CD14-positive monocyte (primary cell): ENCODE measurements at regions not wholly inside any gene's neighbourhood (a gene's known extent, or its start where the extent isn't known, plus 50 kb on each side); places are given as distances from the start of the nearest gene placed in this dataset.

ENCODE experiments used
- DNase-seq, 3 donors: peaks; one replicate each; pipeline ENCODE4 v3.0.0-alpha.2; 2011 to 2022
- H2AFZ ChIP-seq: 2 replicates; pipeline ENCODE4 v1.6.0; 2012; ENCODE audit warnings: mild to moderate bottlenecking, low read depth, low read length, inconsistent platforms; ENCODE audit not compliant: insufficient read depth, poor library complexity, severe bottlenecking
- H3K27ac ChIP-seq, 2 donors: 1 replicate in 1 of 2; 2 replicates in 1 of 2; pipeline ENCODE4 v1.5.1; 2012 to 2013; ENCODE audit warnings: low read length in 2 of 2, control low read depth in 1 of 2, inconsistent platforms in 1 of 2, low read depth in 1 of 2, mild to moderate bottlenecking in 1 of 2
- H3K27me3 ChIP-seq, 2 donors: one replicate each; pipeline versions ENCODE4 v1.6.0 to v1.6.1; 2011 to 2013; ENCODE audit warnings: low read length in 2 of 2; ENCODE audit not compliant: control insufficient read depth in 2 of 2, insufficient read depth in 2 of 2
- H3K36me3 ChIP-seq, 2 donors: replicated peaks in 1 of 2; 1 replicate in 1 of 2; 2 replicates in 1 of 2; pipeline versions ENCODE4 v1.5.1 to v1.6.1; 2012 to 2013; ENCODE audit warnings: low read length in 2 of 2, control low read depth in 1 of 2, inconsistent platforms in 1 of 2, mild to moderate bottlenecking in 1 of 2; ENCODE audit not compliant: insufficient read depth in 2 of 2, control insufficient read depth in 1 of 2
- H3K4me1 ChIP-seq, 2 donors: 1 replicate in 1 of 2; 2 replicates in 1 of 2; pipeline versions ENCODE4 v1.5.1 to v1.6.1; 2012 to 2013; ENCODE audit warnings: low read length in 2 of 2, control low read depth in 1 of 2, inconsistent platforms in 1 of 2, mild to moderate bottlenecking in 1 of 2, moderate library complexity in 1 of 2; ENCODE audit not compliant: insufficient read depth in 2 of 2, control insufficient read depth in 1 of 2
- H3K4me2 ChIP-seq: replicated peaks from 2 replicates; pipeline ENCODE3; 2012; ENCODE audit warnings: low read length, moderate library complexity, mild to moderate bottlenecking; ENCODE audit not compliant: poor library complexity, severe bottlenecking; ENCODE audit errors: extremely low read depth
- H3K4me3 ChIP-seq, 3 experiments: fragments of 200-600 bp in 1 of 3; sonication (generic) in 1 of 3; replicated peaks in 1 of 3; 1 replicate in 2 of 3; 2 replicates in 1 of 3; pipeline ENCODE4 v1.5.1; 2011 to 2013; ENCODE audit warnings: low read length in 3 of 3, mild to moderate bottlenecking in 3 of 3, control low read depth in 2 of 3, low read depth in 2 of 3, inconsistent platforms in 1 of 3, moderate library complexity in 1 of 3
- H3K79me2 ChIP-seq: 2 replicates; pipeline ENCODE4 v1.6.0; 2012; ENCODE audit warnings: mild to moderate bottlenecking, control low read depth, inconsistent platforms, low read length, moderate library complexity; ENCODE audit not compliant: insufficient read depth
- H3K9ac ChIP-seq: 2 replicates; pipeline ENCODE4 v1.6.0; 2017; ENCODE audit warnings: low read length, mild to moderate bottlenecking; ENCODE audit not compliant: insufficient read depth, poor library complexity, severe bottlenecking
- H3K9me3 ChIP-seq, 2 donors: replicated peaks in 1 of 2; 1 replicate in 1 of 2; 2 replicates in 1 of 2; pipeline versions ENCODE4 v1.5.1 to v1.6.1; 2012 to 2013; ENCODE audit warnings: low read length in 2 of 2, control low read depth in 1 of 2; ENCODE audit not compliant: control insufficient read depth in 1 of 2, insufficient read depth in 1 of 2
- H4K20me1 ChIP-seq: 2 replicates; pipeline ENCODE4 v1.6.0; 2012; ENCODE audit warnings: mild to moderate bottlenecking, low read length, control low read depth, moderate library complexity; ENCODE audit not compliant: insufficient read depth
- H3K27ac Mint-ChIP-seq, 7 donors: one replicate each; pipeline ENCODE4 v1.8.0; 2020; ENCODE audit warnings: mild to moderate bottlenecking in 7 of 7, mixed read lengths in 7 of 7, moderate library complexity in 6 of 7, inconsistent platforms in 2 of 7
- H3K27me3 Mint-ChIP-seq, 3 donors: one replicate each; pipeline ENCODE4 v1.8.0; 2021 to 2022; ENCODE audit warnings: low read depth in 3 of 3, mild to moderate bottlenecking in 3 of 3, mixed read lengths in 3 of 3, moderate library complexity in 3 of 3, inconsistent platforms in 1 of 3
- H3K36me3 Mint-ChIP-seq, 2 donors: one replicate each; pipeline ENCODE4 v1.8.0; 2020; ENCODE audit warnings: mixed read lengths in 2 of 2, inconsistent platforms in 1 of 2, mild to moderate bottlenecking in 1 of 2
- H3K4me1 Mint-ChIP-seq: one replicate; pipeline ENCODE4 v1.8.0; 2020; ENCODE audit warnings: mild to moderate bottlenecking, mixed read lengths
- H3K4me3 Mint-ChIP-seq, 2 donors: one replicate each; pipeline ENCODE4 v1.8.0; 2020; ENCODE audit warnings: mild to moderate bottlenecking in 2 of 2, mixed read lengths in 2 of 2, moderate library complexity in 1 of 2
- H3K9me3 Mint-ChIP-seq, 7 donors: one replicate each; pipeline ENCODE4 v1.8.0; 2020 to 2022; ENCODE audit warnings: mixed read lengths in 7 of 7, mild to moderate bottlenecking in 6 of 7, moderate library complexity in 6 of 7, inconsistent platforms in 2 of 7
- CTCF ChIP-seq: fragments of 200-600 bp; IDR thresholded peaks from one replicate; pipeline ENCODE4 v1.8.0; 2022; ENCODE audit warnings: antibody characterized with exemption, mild to moderate bottlenecking
- WGBS: methylation state at CpG from one replicate; pipeline ENCODE4 v1.1.5; 2013; ENCODE audit warnings: missing lambda C conversion rate; ENCODE audit not compliant: insufficient coverage; 5-methylcytosine and 5-hydroxymethylcytosine counted together
- intact Hi-C, 2 donors: fragments of 100-400 bp; cut with micrococcal nuclease; formaldehyde crosslinking; loops; one replicate each; pipeline versions ENCODE4 v1.15.0 to v1.15.1; 2023

GRCh38 chr20:11053310-11053709, 379.5 kb upstream of the JAG1 start:
- no peak overlapping the region for H3K27ac Mint-ChIP-seq
- H3K4me3 ChIP-seq = no peak overlapping the region
- H3K4me2 ChIP-seq = no peak overlapping the region
- peaks cover 0 to 2% of the 10 kb centered on the region in 2 donors for H3K27me3 ChIP-seq
- intact Hi-C loops = no loop called here
- H2AFZ ChIP-seq = no peak overlapping the region
- peaks cover 0 to 4% (median under 1%) of the 10 kb centered on the region in 7 donors for H3K9me3 Mint-ChIP-seq
- no peaks in the 10 kb centered on the region for H3K36me3 Mint-ChIP-seq
- peaks cover 0 to 3% (median 0%) of the 10 kb centered on the region in 3 donors for H3K27me3 Mint-ChIP-seq
- H3K4me1 ChIP-seq = no peaks in the 10 kb centered on the region
- no peak overlapping the region for H3K27ac ChIP-seq
- H3K9ac ChIP-seq = no peak overlapping the region
- DNase-seq = no peak
- no peaks in the 10 kb centered on the region for H3K36me3 ChIP-seq
- no peaks in the 10 kb centered on the region for H4K20me1 ChIP-seq
- TF ChIP-seq CTCF = no peak
- no peaks in the 10 kb centered on the region for H3K4me1 Mint-ChIP-seq
- H3K79me2 ChIP-seq = no peaks in the 10 kb centered on the region
- H3K9me3 ChIP-seq = no peaks in the 10 kb centered on the region
- no peak overlapping the region for H3K4me3 Mint-ChIP-seq

- no peak overlapping the region for H3K27ac Mint-ChIP-seq
- intact Hi-C loops = no loop called here
- no peak overlapping the region for H3K4me2 ChIP-seq
- TF ChIP-seq CTCF = no peak
- no peak overlapping the region for H3K27ac ChIP-seq
- H2AFZ ChIP-seq = no peak overlapping the region
- H3K9me3 ChIP-seq = no peaks in the 10 kb centered on the region
- H3K36me3 ChIP-seq = no peaks in the 10 kb centered on the region
- no peak overlapping the region for H3K4me3 ChIP-seq
- no peaks in the 10 kb centered on the region for H3K36me3 Mint-ChIP-seq
- H3K27me3 Mint-ChIP-seq = peaks cover 0 to 3% (median 0%) of the 10 kb centered on the region in 3 donors
- H3K9me3 Mint-ChIP-seq = peaks cover 0 to 6% (median 3%) of the 10 kb centered on the region in 7 donors
- H3K4me3 Mint-ChIP-seq = no peak overlapping the region
- no peak for DNase-seq
- no peaks in the 10 kb centered on the region for H4K20me1 ChIP-seq
- H3K27me3 ChIP-seq = peaks cover 0 to 2% of the 10 kb centered on the region in 2 donors
- H3K79me2 ChIP-seq = no peaks in the 10 kb centered on the region
- no peak overlapping the region for H3K9ac ChIP-seq
- H3K4me1 ChIP-seq = no peaks in the 10 kb centered on the region
- 100% methylated on average over 1 of the region's 8 CpGs for WGBS
- H3K4me1 Mint-ChIP-seq = no peaks in the 10 kb centered on the region
Observed at GRCh38 chr20:11054266-11054993, 380.6 kb upstream of the JAG1 start.
